HG03135 (cell line): ENCODE measurements at regions not wholly inside any gene's neighbourhood (a gene's known extent, or its start where the extent isn't known, plus 50 kb on each side); places are given as distances from the start of the nearest gene placed in this dataset.
"Not testable (repeated sequence)": the region's sequence is repeated elsewhere in the genome, so short reads cannot be mapped to it uniquely, and the experiment has no call there.

Source experiments
- ATAC-seq: cut with Tn5 transposase; IDR thresholded peaks from one replicate; pipeline ENCODE4 v1.9.1; 2021; ENCODE audit warnings: mild to moderate bottlenecking, moderate library complexity; ENCODE audit not compliant: unreplicated experiment

- ATAC-seq = peak; percentile 98
Measured at GRCh38 chr4:108466936-108467902, 153.2 kb upstream of the RPL34 start.

- ATAC-seq = no peak
Measured at GRCh38 chr4:108465886-108466500, 154.4 kb upstream of the RPL34 start.

GRCh38 chr4:108458681-108459080 lies 161.7 kb upstream of the RPL34 start:
- ATAC-seq = no peak

GRCh38 chr4:108454227-108454626 lies 166.1 kb upstream of the RPL34 start:
- no peak for ATAC-seq

GRCh38 chr4:108453366-108453765 lies 167.0 kb upstream of the RPL34 start:
- no peak for ATAC-seq

- no peak for ATAC-seq
Measured at GRCh38 chr4:108450236-108450898, 170.0 kb upstream of the RPL34 start.

- ATAC-seq = no peak
Measured at GRCh38 chr4:108449129-108449528, 171.2 kb upstream of the RPL34 start.

- no peak for ATAC-seq
Measured at GRCh38 chr4:108446556-108446955, 173.8 kb upstream of the RPL34 start.

- ATAC-seq = no peak
Measured at GRCh38 chr4:108445716-108446115, 174.7 kb upstream of the RPL34 start.

- ATAC-seq = no peak
Measured at GRCh38 chr4:108443585-108443984, 176.8 kb upstream of the RPL34 start.

GRCh38 chr4:108433832-108434231 lies 186.5 kb upstream of the RPL34 start:
- no peak for ATAC-seq

- ATAC-seq = not testable (repeated sequence)
Measured at GRCh38 chr4:108433394-108433793, 187.0 kb upstream of the RPL34 start.

GRCh38 chr4:108432418-108432817 lies 188.0 kb upstream of the RPL34 start:
- ATAC-seq = no peak

- ATAC-seq = no peak
Measured at GRCh38 chr4:108431986-108432385, 188.4 kb upstream of the RPL34 start.

GRCh38 chr4:108430921-108431320 lies 189.5 kb upstream of the RPL34 start:
- no peak for ATAC-seq

- ATAC-seq = no peak
Measured at GRCh38 chr4:108429662-108430061, 190.7 kb upstream of the RPL34 start.

GRCh38 chr4:108428923-108429322 lies 191.5 kb upstream of the RPL34 start:
- ATAC-seq = no peak

GRCh38 chr4:108427946-108428485 lies 192.4 kb upstream of the RPL34 start:
- no peak for ATAC-seq

- no peak for ATAC-seq
Measured at GRCh38 chr4:108426493-108426892, 193.9 kb upstream of the RPL34 start.

GRCh38 chr4:108425988-108426387 lies 194.4 kb upstream of the RPL34 start:
- no peak for ATAC-seq

GRCh38 chr4:108417923-108418322 lies 202.5 kb upstream of the RPL34 start:
- ATAC-seq = no peak
